Trophoblast cell (in vitro differentiated cells and primary cell): ENCODE measurements at regions not wholly inside any gene's neighbourhood (a gene's known extent, or its start where the extent isn't known, plus 50 kb on each side); places are given as distances from the start of the nearest gene placed in this dataset.

Experiments
- DNase-seq, 2 donors: peaks; one replicate each; pipeline ENCODE4 v3.0.0-alpha.2; 2016
- H2AFZ ChIP-seq: 2 replicates; pipeline ENCODE4 v1.6.1; 2013; ENCODE audit warnings: low read length, moderate library complexity, mild to moderate bottlenecking; ENCODE audit not compliant: insufficient read depth, poor library complexity
- H2AK5ac ChIP-seq: 2 replicates; pipeline ENCODE4 v1.6.1; 2013; ENCODE audit warnings: mild to moderate bottlenecking, low read length
- H2BK120ac ChIP-seq: 2 replicates; pipeline ENCODE4 v1.6.1; 2013; ENCODE audit warnings: low read length, mild to moderate bottlenecking, moderate library complexity; ENCODE audit not compliant: insufficient read depth, poor library complexity
- H2BK12ac ChIP-seq: 2 replicates; pipeline ENCODE4 v1.6.1; 2013; ENCODE audit warnings: mild to moderate bottlenecking, low read length, moderate library complexity
- H2BK5ac ChIP-seq: 2 replicates; pipeline ENCODE4 v1.6.1; 2013; ENCODE audit warnings: low read length, low read depth, moderate library complexity, mild to moderate bottlenecking; ENCODE audit not compliant: poor library complexity
- H3K14ac ChIP-seq: 2 replicates; pipeline ENCODE4 v1.6.1; 2013; ENCODE audit warnings: mild to moderate bottlenecking, low read length
- H3K18ac ChIP-seq: 2 replicates; pipeline ENCODE4 v1.6.1; 2013; ENCODE audit warnings: mild to moderate bottlenecking, low read length
- H3K23ac ChIP-seq: 2 replicates; pipeline ENCODE4 v1.6.1; 2013; ENCODE audit warnings: low read length
- H3K27ac ChIP-seq: 2 replicates; pipeline ENCODE4 v1.5.1; 2013; ENCODE audit warnings: low read depth, mild to moderate bottlenecking, inconsistent platforms, low read length, moderate library complexity
- H3K27me3 ChIP-seq: 2 replicates; pipeline ENCODE4 v1.6.1; 2013; ENCODE audit warnings: inconsistent platforms, mild to moderate bottlenecking, low read length, moderate library complexity; ENCODE audit not compliant: insufficient read depth
- H3K36me3 ChIP-seq, 2 experiments: 1 replicate in 1 of 2; 2 replicates in 1 of 2; pipeline ENCODE4 v1.6.1; 2013; ENCODE audit warnings: low read length in 2 of 2, mild to moderate bottlenecking in 2 of 2, moderate library complexity in 1 of 2; ENCODE audit not compliant: insufficient read depth in 2 of 2, control insufficient read depth in 1 of 2
- H3K4ac ChIP-seq: 2 replicates; pipeline ENCODE4 v1.6.1; 2013; ENCODE audit warnings: low read depth, mild to moderate bottlenecking, low read length, moderate library complexity
- H3K4me1 ChIP-seq, 2 experiments: 1 replicate in 1 of 2; 2 replicates in 1 of 2; pipeline ENCODE4 v1.6.1; 2013; ENCODE audit warnings: low read length in 2 of 2, mild to moderate bottlenecking in 2 of 2, moderate library complexity in 1 of 2; ENCODE audit not compliant: insufficient read depth in 2 of 2, control insufficient read depth in 1 of 2
- H3K4me2 ChIP-seq: 2 replicates; pipeline ENCODE4 v1.6.1; 2013; ENCODE audit warnings: inconsistent platforms, mild to moderate bottlenecking, low read length, moderate library complexity
- H3K4me3 ChIP-seq: 2 replicates; pipeline ENCODE4 v1.5.1; 2013; ENCODE audit warnings: mild to moderate bottlenecking, low read depth, low read length, inconsistent platforms
- H3K79me1 ChIP-seq: one replicate; pipeline ENCODE4 v1.6.1; 2013; ENCODE audit warnings: low read length
- H3K79me2 ChIP-seq: 2 replicates; pipeline ENCODE4 v1.6.1; 2013; ENCODE audit warnings: low read length, mild to moderate bottlenecking; ENCODE audit not compliant: control insufficient read depth, insufficient read depth, poor library complexity
- H3K9ac ChIP-seq: 2 replicates; pipeline ENCODE4 v1.6.1; 2013; ENCODE audit warnings: mild to moderate bottlenecking, low read length
- H3K9me3 ChIP-seq: 2 replicates; pipeline ENCODE4 v1.6.1; 2013; ENCODE audit warnings: low read depth, mild to moderate bottlenecking, control low read depth, inconsistent platforms, low read length; ENCODE audit not compliant: insufficient read depth
- H4K12ac ChIP-seq: 2 replicates; pipeline ENCODE4 v1.6.1; 2013; ENCODE audit warnings: low read depth, mild to moderate bottlenecking, low read length, moderate library complexity
- H4K8ac ChIP-seq: 2 replicates; pipeline ENCODE4 v1.6.1; 2013; ENCODE audit warnings: low read depth, mild to moderate bottlenecking, low read length, moderate library complexity
- H4K91ac ChIP-seq: one replicate; pipeline ENCODE4 v1.6.1; 2013; ENCODE audit warnings: low read depth, mild to moderate bottlenecking, low read length, moderate library complexity
- WGBS: extraction: QIAGEN DNeasy Blood & Tissue Kit; methylation state at CpG from one replicate; pipeline ENCODE4 v1.1.7; 2013; ENCODE audit warnings: missing lambda C conversion rate; ENCODE audit not compliant: insufficient read length, insufficient coverage; ENCODE audit errors: extremely low coverage; 5-methylcytosine and 5-hydroxymethylcytosine counted together

DNA sequence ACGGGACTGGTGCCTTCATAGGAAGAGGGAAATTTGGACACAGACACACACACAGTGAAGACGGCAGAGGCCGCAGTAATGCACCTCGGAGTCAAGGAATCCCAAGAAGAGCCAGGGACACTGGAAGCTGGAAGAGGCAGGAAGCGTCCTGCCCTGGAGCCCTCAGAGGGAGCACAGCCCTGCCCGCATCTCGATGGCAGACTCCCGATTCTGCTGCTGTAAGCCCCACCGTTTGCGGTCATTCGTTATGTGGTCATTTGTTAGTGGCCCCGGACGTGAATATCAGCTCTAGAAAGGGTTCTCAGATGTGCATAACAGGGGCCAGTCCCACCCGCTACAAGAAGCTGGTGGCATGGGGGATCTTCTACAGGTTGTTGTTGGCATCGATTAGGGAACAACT lies 316.6 kb downstream of the FOXL1 start:
- H3K9me3 ChIP-seq: peaks cover 1% of the 10 kb centered on the region
- no peak overlapping the region for H3K23ac ChIP-seq
- no peak overlapping the region for H3K4ac ChIP-seq
- no peak overlapping the region for H2AK5ac ChIP-seq
- no peak overlapping the region for H3K14ac ChIP-seq
- H4K91ac ChIP-seq: no peak overlapping the region
- H3K27me3 ChIP-seq: no peaks in the 10 kb centered on the region
- WGBS: no CpG with 5 or more reads among the region's 15 CpGs
- H2BK5ac ChIP-seq: no peak overlapping the region
- H3K9ac ChIP-seq: no peak overlapping the region
- no peak overlapping the region for H2BK12ac ChIP-seq
- H3K4me3 ChIP-seq: no peak overlapping the region
- no peak overlapping the region for H2AFZ ChIP-seq
- no peak overlapping the region for H4K8ac ChIP-seq
- no peak overlapping the region for H3K4me2 ChIP-seq
- no peak overlapping the region for H4K12ac ChIP-seq
- no peaks in the 10 kb centered on the region for H3K36me3 ChIP-seq
- no peaks in the 10 kb centered on the region for H3K4me1 ChIP-seq
- no peak overlapping the region for H3K27ac ChIP-seq
- H3K18ac ChIP-seq: no peak overlapping the region
- DNase-seq: no peak
- no peaks in the 10 kb centered on the region for H3K79me1 ChIP-seq
- no peaks in the 10 kb centered on the region for H3K79me2 ChIP-seq
- H2BK120ac ChIP-seq: no peak overlapping the region

DNA sequence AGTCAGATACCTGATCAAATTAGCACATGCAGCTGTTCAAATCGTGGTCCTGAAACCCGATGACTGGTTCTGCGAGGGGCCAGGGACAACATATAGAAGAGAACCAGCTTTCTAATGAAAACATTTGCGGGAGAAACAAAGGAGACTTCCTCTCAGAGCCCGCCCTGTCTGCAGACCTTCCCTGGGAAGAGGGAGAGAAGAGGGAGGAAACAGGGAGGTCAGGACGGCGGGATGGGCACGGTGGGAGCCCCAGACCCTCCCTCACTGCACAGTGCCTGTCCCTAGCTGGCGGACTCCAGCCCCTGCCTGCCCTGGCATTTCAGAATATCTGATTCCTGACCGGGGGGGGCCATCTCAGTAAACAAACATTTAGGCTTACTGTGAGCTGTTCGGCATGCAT lies 317.3 kb downstream of the FOXL1 start:
- no peak for DNase-seq
- H3K79me2 ChIP-seq: no peaks in the 10 kb centered on the region
- H2AK5ac ChIP-seq: no peak overlapping the region
- no peaks in the 10 kb centered on the region for H3K36me3 ChIP-seq
- no peak overlapping the region for H2BK120ac ChIP-seq
- H4K12ac ChIP-seq: no peak overlapping the region
- H3K4ac ChIP-seq: no peak overlapping the region
- no peak overlapping the region for H3K14ac ChIP-seq
- no peak overlapping the region for H3K27ac ChIP-seq
- peaks cover 1% of the 10 kb centered on the region for H3K9me3 ChIP-seq
- H3K23ac ChIP-seq: no peak overlapping the region
- H2AFZ ChIP-seq: no peak overlapping the region
- no CpG with 5 or more reads among the region's 11 CpGs for WGBS
- no peak overlapping the region for H3K18ac ChIP-seq
- no peak overlapping the region for H4K91ac ChIP-seq
- no peaks in the 10 kb centered on the region for H3K4me1 ChIP-seq
- H3K4me2 ChIP-seq: no peak overlapping the region
- H4K8ac ChIP-seq: no peak overlapping the region
- no peaks in the 10 kb centered on the region for H3K27me3 ChIP-seq
- no peak overlapping the region for H2BK5ac ChIP-seq
- H3K9ac ChIP-seq: no peak overlapping the region
- H2BK12ac ChIP-seq: no peak overlapping the region
- no peaks in the 10 kb centered on the region for H3K79me1 ChIP-seq
- H3K4me3 ChIP-seq: no peak overlapping the region

DNA sequence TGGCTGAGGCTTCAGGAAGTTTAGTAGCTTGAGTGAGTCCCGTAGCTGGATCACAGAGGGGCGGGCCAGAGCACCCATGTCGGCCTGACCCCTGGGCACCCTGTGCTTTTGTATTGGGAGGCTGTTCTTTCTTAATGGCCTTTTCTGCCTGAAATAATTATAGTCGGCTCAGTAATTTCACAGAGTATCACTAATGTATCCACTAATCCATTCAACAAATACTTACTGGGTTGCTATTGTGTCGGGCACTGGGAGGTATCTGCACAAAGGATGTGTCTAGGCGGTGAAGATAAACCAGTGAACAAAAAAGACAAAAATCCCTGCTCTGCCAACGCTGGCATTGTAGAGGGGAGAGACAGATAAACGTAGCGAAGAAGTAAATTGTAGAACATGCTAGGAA lies 318.6 kb downstream of the FOXL1 start:
- Histone ChIP-seq H4K12ac (no peak overlapping the region), H3K4me3 (no peak overlapping the region), H3K9me3 (peaks cover 5% of the 10 kb centered on the region), H3K14ac (no peak overlapping the region), H3K9ac (no peak overlapping the region), H3K27me3 (no peaks in the 10 kb centered on the region), H3K4ac (no peak overlapping the region), H4K91ac (no peak overlapping the region), H2AK5ac (no peak overlapping the region), H2AFZ (no peak overlapping the region), H3K4me2 (no peak overlapping the region), H2BK5ac (no peak overlapping the region), H3K36me3 (no peaks in the 10 kb centered on the region), H3K79me1 (no peaks in the 10 kb centered on the region), H3K23ac (no peak overlapping the region), H2BK120ac (no peak overlapping the region), H3K27ac (no peak overlapping the region), H4K8ac (no peak overlapping the region), H3K4me1 (peaks cover 3 to 4% of the 10 kb centered on the region in 2 experiments), H3K79me2 (no peaks in the 10 kb centered on the region), H2BK12ac (no peak overlapping the region), H3K18ac (no peak overlapping the region)
- no peak for DNase-seq
- WGBS: no CpG with 5 or more reads among the region's 9 CpGs

DNA sequence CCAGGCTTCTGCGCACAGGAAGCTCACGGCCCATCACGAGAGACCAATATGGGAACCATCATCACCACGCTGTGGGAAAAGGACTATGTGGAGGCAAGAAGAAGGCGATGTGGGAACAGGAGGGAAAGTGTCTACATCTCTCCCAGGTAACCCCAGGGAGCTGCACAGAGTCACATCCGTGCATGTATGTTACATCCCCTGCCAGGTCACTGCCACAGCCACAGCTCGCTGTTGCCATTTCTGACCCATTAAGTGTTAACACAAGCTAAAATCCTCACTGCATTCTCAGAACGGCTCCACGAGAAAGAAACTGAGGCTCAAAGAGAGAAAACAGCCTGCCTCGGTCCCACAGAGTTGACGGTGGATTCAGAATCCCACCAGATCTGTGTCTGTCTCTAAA lies 319.1 kb downstream of the FOXL1 start:
- WGBS: no CpG with 5 or more reads among the region's 11 CpGs
- no peak overlapping the region for H2BK5ac ChIP-seq

More for the DNA sequence above, 319.1 kb downstream of the FOXL1 start:
- no peak overlapping the region for H3K18ac ChIP-seq
- H3K27ac ChIP-seq: no peak overlapping the region
- H3K27me3 ChIP-seq: no peaks in the 10 kb centered on the region
- H2BK120ac ChIP-seq: no peak overlapping the region
- no peak overlapping the region for H2BK12ac ChIP-seq
- H3K14ac ChIP-seq: no peak overlapping the region
- no peak for DNase-seq
- no peak overlapping the region for H3K4me3 ChIP-seq
- H3K23ac ChIP-seq: no peak overlapping the region
- H3K79me1 ChIP-seq: no peaks in the 10 kb centered on the region
- no peak overlapping the region for H3K4me2 ChIP-seq
- peaks cover 4 to 7% of the 10 kb centered on the region in 2 experiments for H3K4me1 ChIP-seq
- no peak overlapping the region for H4K12ac ChIP-seq
- no peaks in the 10 kb centered on the region for H3K36me3 ChIP-seq
- H3K4ac ChIP-seq: no peak overlapping the region
- H2AK5ac ChIP-seq: no peak overlapping the region
- H4K91ac ChIP-seq: no peak overlapping the region
- no peaks in the 10 kb centered on the region for H3K79me2 ChIP-seq
- no peak overlapping the region for H3K9ac ChIP-seq
- peaks cover 5% of the 10 kb centered on the region for H3K9me3 ChIP-seq
- H4K8ac ChIP-seq: no peak overlapping the region
- H2AFZ ChIP-seq: no peak overlapping the region
